Stimulated activated CD4-positive, alpha-beta T cell treated with anti-CD3 and anti-CD28 coated beads, Interleukin-12 subunit alpha, Interleukin-12 subunit beta, amount 100 ng/mL, for 48 hours (primary cell): ENCODE measurements at regions not wholly inside any gene's neighbourhood (a gene's known extent, or its start where the extent isn't known, plus 50 kb on each side); places are given as distances from the start of the nearest gene placed in this dataset.

ENCODE experiments used
- DNase-seq, 3 donors: peaks; one replicate each; pipeline ENCODE4 v3.0.0-alpha.2; 2020; ENCODE audit warnings: low read depth in 2 of 3, low spot score in 1 of 3

GRCh38 chr1:98384461-98385141, 276.9 kb upstream of the SNX7 start:
- DNase-seq: no peak

- no peak for DNase-seq
These were observed 278.4 kb upstream of the SNX7 start for GRCh38 chr1:98382986-98383740.

- DNase-seq: no peak
These were observed 278.9 kb upstream of the SNX7 start for GRCh38 chr1:98382586-98382985.

GRCh38 chr1:98374098-98374497, 287.4 kb upstream of the SNX7 start:
- DNase-seq: no peak

GRCh38 chr1:98373056-98373455, 288.5 kb upstream of the SNX7 start:
- DNase-seq: no peak

GRCh38 chr1:98371764-98372163, 289.8 kb upstream of the SNX7 start:
- no peak for DNase-seq

- DNase-seq: no peak
These were observed 292.1 kb upstream of the SNX7 start for GRCh38 chr1:98369463-98369862.

- DNase-seq: no peak
These were observed 292.5 kb upstream of the SNX7 start for GRCh38 chr1:98368995-98369394.

- DNase-seq: no peak
These were observed 294.1 kb upstream of the SNX7 start for GRCh38 chr1:98367426-98367825.

GRCh38 chr1:98366343-98366742, 295.2 kb upstream of the SNX7 start:
- no peak for DNase-seq

- DNase-seq: no peak
These were observed 297.0 kb upstream of the SNX7 start for GRCh38 chr1:98364544-98364943.

GRCh38 chr1:98360864-98361263, 300.7 kb upstream of the SNX7 start:
- no peak for DNase-seq

GRCh38 chr1:98355656-98356383, 305.7 kb upstream of the SNX7 start:
- DNase-seq: no peak

- no peak for DNase-seq
These were observed 309.1 kb upstream of the SNX7 start for GRCh38 chr1:98352378-98352777.

GRCh38 chr1:98351561-98351960, 310.0 kb upstream of the SNX7 start:
- DNase-seq: no peak

GRCh38 chr1:98345417-98345816, 316.1 kb upstream of the SNX7 start:
- DNase-seq: no peak

- no peak for DNase-seq
These were observed 316.8 kb upstream of the SNX7 start for GRCh38 chr1:98344731-98345130.

- no peak for DNase-seq
These were observed 319.0 kb upstream of the SNX7 start for GRCh38 chr1:98342566-98342965.

GRCh38 chr1:98340511-98340910, 321.0 kb upstream of the SNX7 start:
- DNase-seq: no peak

- DNase-seq: no peak
These were observed 324.9 kb upstream of the SNX7 start for GRCh38 chr1:98336472-98337083.

- DNase-seq: no peak
These were observed 327.6 kb upstream of the SNX7 start for GRCh38 chr1:98333936-98334335.

GRCh38 chr1:98333406-98333805, 328.1 kb upstream of the SNX7 start:
- DNase-seq: no peak
